Neural progenitor cell (in vitro differentiated cells): ENCODE measurements at regions not wholly inside any gene's neighbourhood (a gene's known extent, or its start where the extent isn't known, plus 50 kb on each side); places are given as distances from the start of the nearest gene placed in this dataset.

Experiments used
- DNase-seq: peaks from one replicate; pipeline ENCODE4 v3.0.0-alpha.2; 2016; ENCODE audit warnings: low spot score
- H2AFZ ChIP-seq: fragments of 200-600 bp; sonication (generic); replicated peaks from 2 replicates; pipeline ENCODE4 v1.6.1; 2016; ENCODE audit warnings: antibody characterized with exemption
- H3F3A ChIP-seq: fragments of 200-600 bp; sonication (generic); 2 replicates; pipeline ENCODE4 v1.6.1; 2016; ENCODE audit warnings: antibody characterized with exemption, low read depth
- H3K27ac ChIP-seq: fragments of 200-600 bp; sonication (generic); 2 replicates; pipeline ENCODE4 v1.5.1; 2016; ENCODE audit warnings: mild to moderate bottlenecking
- H3K27me3 ChIP-seq: fragments of 200-600 bp; sonication (generic); 2 replicates; pipeline ENCODE4 v1.6.1; 2016; ENCODE audit warnings: mild to moderate bottlenecking, moderate library complexity
- H3K36me3 ChIP-seq: fragments of 200-600 bp; sonication (generic); 2 replicates; pipeline ENCODE4 v1.5.1; 2016
- H3K4me1 ChIP-seq: fragments of 200-600 bp; sonication (generic); 2 replicates; pipeline ENCODE4 v1.6.1; 2016; ENCODE audit warnings: mixed run types
- H3K4me2 ChIP-seq: fragments of 200-600 bp; sonication (generic); 2 replicates; pipeline ENCODE4 v1.6.1; 2016
- H3K4me3 ChIP-seq: fragments of 200-600 bp; sonication (generic); 2 replicates; pipeline ENCODE4 v1.5.1; 2016
- H3K79me2 ChIP-seq: fragments of 200-600 bp; sonication (generic); 2 replicates; pipeline ENCODE4 v1.6.1; 2016; ENCODE audit warnings: low read depth
- H3K9ac ChIP-seq: fragments of 200-600 bp; sonication (generic); 2 replicates; pipeline ENCODE4 v1.6.1; 2016
- H3K9me3 ChIP-seq: fragments of 200-600 bp; sonication (generic); 2 replicates; pipeline ENCODE4 v1.5.1; 2016; ENCODE audit warnings: low read depth
- H4K20me1 ChIP-seq: fragments of 200-600 bp; sonication (generic); 2 replicates; pipeline ENCODE4 v1.6.1; 2016; ENCODE audit warnings: low read depth
- H3K27ac Mint-ChIP-seq: 3 replicates; pipeline ENCODE4 v1.8.0; 2021; ENCODE audit warnings: mixed read lengths
- H3K27me3 Mint-ChIP-seq: 2 replicates; pipeline ENCODE4 v1.8.0; 2022; ENCODE audit warnings: low read depth, mild to moderate bottlenecking, inconsistent platforms, moderate library complexity, mixed read lengths; ENCODE audit not compliant: insufficient read depth
- H3K36me3 Mint-ChIP-seq: 3 replicates; pipeline ENCODE4 v1.8.0; 2021; ENCODE audit warnings: mixed read lengths
- H3K4me1 Mint-ChIP-seq: 3 replicates; pipeline ENCODE4 v1.8.0; 2021; ENCODE audit warnings: mixed read lengths
- H3K4me3 Mint-ChIP-seq: 3 replicates; pipeline ENCODE4 v1.8.0; 2021; ENCODE audit warnings: mild to moderate bottlenecking, moderate library complexity, mixed read lengths
- H3K9me3 Mint-ChIP-seq: 3 replicates; pipeline ENCODE4 v1.8.0; 2020; ENCODE audit warnings: mixed read lengths
- EZH2 ChIP-seq: fragments of 200-600 bp; sonication (generic); IDR thresholded peaks from 2 replicates; pipeline ENCODE4 v1.6.1; 2017; ENCODE audit warnings: antibody characterized with exemption, mild to moderate bottlenecking, moderate library complexity
- EZH2phosphoT487 ChIP-seq: fragments of 200-600 bp; sonication (generic); IDR thresholded peaks from 2 replicates; pipeline ENCODE4 v1.6.1; 2017; ENCODE audit warnings: antibody characterized with exemption
- TF ChIP-seq, protein P1 (sequence below): fragments of 200-600 bp; sonication (generic); IDR thresholded peaks from 2 replicates; pipeline ENCODE4 v1.5.1; 2017; ENCODE audit warnings: antibody characterized with exemption, mild to moderate bottlenecking

DNA sequence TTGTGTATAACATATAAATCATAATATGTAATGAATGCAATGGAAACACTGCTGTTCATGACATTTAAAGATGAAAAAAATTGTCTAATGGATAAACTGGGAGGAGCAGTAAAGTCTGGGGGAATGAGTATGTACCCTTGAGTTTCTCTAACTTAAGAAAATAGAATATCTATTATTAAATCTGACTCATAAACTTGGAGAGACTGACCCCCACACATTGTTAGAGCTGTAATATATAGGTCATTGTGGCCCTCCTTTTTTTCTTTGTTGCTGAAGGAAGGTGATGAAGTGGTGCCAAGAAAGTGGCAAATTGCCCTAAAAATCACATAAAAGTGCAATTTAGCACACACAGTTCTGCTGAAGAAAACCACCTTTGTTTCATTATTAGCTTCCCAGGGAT, 389.8 kb upstream of the RARB start:
- Histone ChIP-seq H3K27ac (no peak overlapping the region), H3K27me3 (no peaks in the 10 kb centered on the region), H3K36me3 (no peaks in the 10 kb centered on the region), H3K4me1 (peaks cover 4% of the 10 kb centered on the region), H3F3A (no peaks in the 10 kb centered on the region), H3K4me2 (no peak overlapping the region), H3K79me2 (no peaks in the 10 kb centered on the region), H3K4me3 (no peak overlapping the region), H2AFZ (no peak overlapping the region), H4K20me1 (no peaks in the 10 kb centered on the region), H3K9me3 (no peaks in the 10 kb centered on the region), H3K9ac (no peak overlapping the region)
- H3K4me1 Mint-ChIP-seq = no peaks in the 10 kb centered on the region
- H3K36me3 Mint-ChIP-seq = no peaks in the 10 kb centered on the region
- H3K4me3 Mint-ChIP-seq = no peak overlapping the region
- peaks cover 2% of the 10 kb centered on the region for H3K9me3 Mint-ChIP-seq
- DNase-seq = no peak
- H3K27me3 Mint-ChIP-seq = no peaks in the 10 kb centered on the region
- no peak overlapping the region for H3K27ac Mint-ChIP-seq
- TF ChIP-seq EZH2 = no peak
- TF ChIP-seq, protein P1, sequence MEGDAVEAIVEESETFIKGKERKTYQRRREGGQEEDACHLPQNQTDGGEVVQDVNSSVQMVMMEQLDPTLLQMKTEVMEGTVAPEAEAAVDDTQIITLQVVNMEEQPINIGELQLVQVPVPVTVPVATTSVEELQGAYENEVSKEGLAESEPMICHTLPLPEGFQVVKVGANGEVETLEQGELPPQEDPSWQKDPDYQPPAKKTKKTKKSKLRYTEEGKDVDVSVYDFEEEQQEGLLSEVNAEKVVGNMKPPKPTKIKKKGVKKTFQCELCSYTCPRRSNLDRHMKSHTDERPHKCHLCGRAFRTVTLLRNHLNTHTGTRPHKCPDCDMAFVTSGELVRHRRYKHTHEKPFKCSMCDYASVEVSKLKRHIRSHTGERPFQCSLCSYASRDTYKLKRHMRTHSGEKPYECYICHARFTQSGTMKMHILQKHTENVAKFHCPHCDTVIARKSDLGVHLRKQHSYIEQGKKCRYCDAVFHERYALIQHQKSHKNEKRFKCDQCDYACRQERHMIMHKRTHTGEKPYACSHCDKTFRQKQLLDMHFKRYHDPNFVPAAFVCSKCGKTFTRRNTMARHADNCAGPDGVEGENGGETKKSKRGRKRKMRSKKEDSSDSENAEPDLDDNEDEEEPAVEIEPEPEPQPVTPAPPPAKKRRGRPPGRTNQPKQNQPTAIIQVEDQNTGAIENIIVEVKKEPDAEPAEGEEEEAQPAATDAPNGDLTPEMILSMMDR = no peak
- no peak for TF ChIP-seq EZH2phosphoT487

- Mint-ChIP-seq H3K4me3 (no peak overlapping the region), H3K27me3 (no peaks in the 10 kb centered on the region), H3K36me3 (no peaks in the 10 kb centered on the region), H3K27ac (no peak overlapping the region), H3K4me1 (no peaks in the 10 kb centered on the region), H3K9me3 (peaks cover 2% of the 10 kb centered on the region)
- Histone ChIP-seq H3K27ac (no peak overlapping the region), H3K9ac (no peak overlapping the region), H3K4me2 (no peak overlapping the region), H3K79me2 (no peaks in the 10 kb centered on the region), H3K27me3 (no peaks in the 10 kb centered on the region), H3F3A (no peaks in the 10 kb centered on the region), H3K9me3 (no peaks in the 10 kb centered on the region), H4K20me1 (no peaks in the 10 kb centered on the region), H3K4me1 (peaks cover 4% of the 10 kb centered on the region), H3K36me3 (no peaks in the 10 kb centered on the region), H3K4me3 (no peak overlapping the region), H2AFZ (no peak overlapping the region)
- no peak for TF ChIP-seq EZH2
- no peak for TF ChIP-seq EZH2phosphoT487
- TF ChIP-seq, protein P1 = no peak
- DNase-seq = no peak
Observed at GRCh38 chr3:25038922-25039321, 389.1 kb upstream of the RARB start.

DNA sequence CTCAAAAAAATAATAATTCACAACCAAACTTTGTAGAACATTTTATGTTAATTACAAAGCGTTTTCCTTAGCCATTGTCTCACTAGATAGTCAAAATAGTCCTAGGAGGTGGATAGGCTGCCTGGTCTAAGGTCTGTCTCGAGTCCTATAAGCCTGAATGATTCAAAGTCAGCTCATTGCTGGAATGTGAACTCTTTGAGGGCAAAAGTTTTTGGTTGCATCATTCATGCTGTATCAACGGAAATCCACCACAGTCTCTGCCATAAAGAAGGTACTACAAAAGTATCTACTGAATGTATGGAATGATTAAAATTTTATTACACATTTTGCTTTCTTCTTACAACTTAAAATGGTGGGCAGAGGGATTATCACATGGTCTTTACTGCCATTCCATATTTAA, 387.3 kb upstream of the RARB start:
- H3K9me3 Mint-ChIP-seq = peaks cover 2% of the 10 kb centered on the region
- no peak overlapping the region for H2AFZ ChIP-seq
- H3F3A ChIP-seq = peaks cover 8% of the 10 kb centered on the region
- H3K4me1 ChIP-seq = peaks cover 18% of the 10 kb centered on the region
- H3K27ac ChIP-seq = no peak overlapping the region
- no peak overlapping the region for H3K4me2 ChIP-seq
- no peak overlapping the region for H3K4me3 ChIP-seq
- no peaks in the 10 kb centered on the region for H3K36me3 Mint-ChIP-seq
- H3K27me3 ChIP-seq = no peaks in the 10 kb centered on the region
- H3K27me3 Mint-ChIP-seq = no peaks in the 10 kb centered on the region
- no peak overlapping the region for H3K9ac ChIP-seq
- no peaks in the 10 kb centered on the region for H4K20me1 ChIP-seq
- DNase-seq = no peak
- H3K4me3 Mint-ChIP-seq = no peak overlapping the region
- peaks cover 10% of the 10 kb centered on the region for H3K4me1 Mint-ChIP-seq
- H3K79me2 ChIP-seq = no peaks in the 10 kb centered on the region
- no peak overlapping the region for H3K27ac Mint-ChIP-seq
- TF ChIP-seq EZH2phosphoT487 (no peak), EZH2 (no peak)
- TF ChIP-seq, protein P1 = no peak
- no peaks in the 10 kb centered on the region for H3K9me3 ChIP-seq
- no peaks in the 10 kb centered on the region for H3K36me3 ChIP-seq
